ENCODE measurements at regions not wholly inside any gene's neighbourhood (a gene's known extent, or its start where the extent isn't known, plus 50 kb on each side); places are given as distances from the start of the nearest gene placed in this dataset.

DNA sequence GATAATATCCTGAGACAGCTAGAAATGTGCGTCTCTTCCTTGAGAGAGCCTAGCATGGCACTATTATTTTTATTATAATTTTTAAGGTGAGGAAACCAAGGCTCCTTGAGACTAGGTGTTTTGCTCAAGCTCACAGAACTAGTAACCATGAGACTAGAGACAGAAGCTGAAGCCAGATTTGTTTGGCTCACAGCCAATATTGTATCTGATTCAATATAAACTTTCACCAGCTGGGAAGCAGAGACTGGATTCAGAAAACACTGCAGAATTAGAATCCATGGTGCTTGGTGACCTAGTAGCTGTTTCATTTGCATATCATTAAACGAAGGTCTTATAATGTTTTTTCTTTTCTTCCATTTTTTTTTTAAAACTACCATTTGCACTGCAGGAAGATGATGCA is 64.4 kb downstream of the DNAJB9 start:
- no peaks in the 10 kb centered on the region for H3K27me3 ChIP-seq (ENCODE audit: control insufficient read depth in 4 of 4, insufficient read depth in 4 of 4, low read length in 3 of 4)
- H3K4me1 ChIP-seq (ENCODE audit: control insufficient read depth in 4 of 4, insufficient read depth in 4 of 4, low read length in 3 of 4): peaks cover 0 to 8% (median 6%) of the 10 kb centered on the region in 4 donors
- H3K9ac ChIP-seq (ENCODE audit: low read depth in 1 of 2, low read length in 2 of 2): no peak overlapping the region
- H3K4me3 ChIP-seq (ENCODE audit: low read depth in 1 of 3, low read length in 3 of 3): no peak overlapping the region
- TF ChIP-seq YY1 (IDR thresholded peaks at IDR 0.05): no peak
- TF ChIP-seq, protein P1, sequence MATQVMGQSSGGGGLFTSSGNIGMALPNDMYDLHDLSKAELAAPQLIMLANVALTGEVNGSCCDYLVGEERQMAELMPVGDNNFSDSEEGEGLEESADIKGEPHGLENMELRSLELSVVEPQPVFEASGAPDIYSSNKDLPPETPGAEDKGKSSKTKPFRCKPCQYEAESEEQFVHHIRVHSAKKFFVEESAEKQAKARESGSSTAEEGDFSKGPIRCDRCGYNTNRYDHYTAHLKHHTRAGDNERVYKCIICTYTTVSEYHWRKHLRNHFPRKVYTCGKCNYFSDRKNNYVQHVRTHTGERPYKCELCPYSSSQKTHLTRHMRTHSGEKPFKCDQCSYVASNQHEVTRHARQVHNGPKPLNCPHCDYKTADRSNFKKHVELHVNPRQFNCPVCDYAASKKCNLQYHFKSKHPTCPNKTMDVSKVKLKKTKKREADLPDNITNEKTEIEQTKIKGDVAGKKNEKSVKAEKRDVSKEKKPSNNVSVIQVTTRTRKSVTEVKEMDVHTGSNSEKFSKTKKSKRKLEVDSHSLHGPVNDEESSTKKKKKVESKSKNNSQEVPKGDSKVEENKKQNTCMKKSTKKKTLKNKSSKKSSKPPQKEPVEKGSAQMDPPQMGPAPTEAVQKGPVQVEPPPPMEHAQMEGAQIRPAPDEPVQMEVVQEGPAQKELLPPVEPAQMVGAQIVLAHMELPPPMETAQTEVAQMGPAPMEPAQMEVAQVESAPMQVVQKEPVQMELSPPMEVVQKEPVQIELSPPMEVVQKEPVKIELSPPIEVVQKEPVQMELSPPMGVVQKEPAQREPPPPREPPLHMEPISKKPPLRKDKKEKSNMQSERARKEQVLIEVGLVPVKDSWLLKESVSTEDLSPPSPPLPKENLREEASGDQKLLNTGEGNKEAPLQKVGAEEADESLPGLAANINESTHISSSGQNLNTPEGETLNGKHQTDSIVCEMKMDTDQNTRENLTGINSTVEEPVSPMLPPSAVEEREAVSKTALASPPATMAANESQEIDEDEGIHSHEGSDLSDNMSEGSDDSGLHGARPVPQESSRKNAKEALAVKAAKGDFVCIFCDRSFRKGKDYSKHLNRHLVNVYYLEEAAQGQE (IDR thresholded peaks at IDR 0.05): no peak
- no peak for TF ChIP-seq NR2F2 (IDR thresholded peaks at IDR 0.05)
- TF ChIP-seq, protein P2, sequence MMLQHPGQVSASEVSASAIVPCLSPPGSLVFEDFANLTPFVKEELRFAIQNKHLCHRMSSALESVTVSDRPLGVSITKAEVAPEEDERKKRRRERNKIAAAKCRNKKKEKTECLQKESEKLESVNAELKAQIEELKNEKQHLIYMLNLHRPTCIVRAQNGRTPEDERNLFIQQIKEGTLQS (IDR thresholded peaks at IDR 0.05): no peak
- no peak for TF ChIP-seq RAD21 (IDR thresholded peaks at IDR 0.05)
- TF ChIP-seq HNF4G (IDR thresholded peaks at IDR 0.05): no peak
- TF ChIP-seq, protein P3, sequence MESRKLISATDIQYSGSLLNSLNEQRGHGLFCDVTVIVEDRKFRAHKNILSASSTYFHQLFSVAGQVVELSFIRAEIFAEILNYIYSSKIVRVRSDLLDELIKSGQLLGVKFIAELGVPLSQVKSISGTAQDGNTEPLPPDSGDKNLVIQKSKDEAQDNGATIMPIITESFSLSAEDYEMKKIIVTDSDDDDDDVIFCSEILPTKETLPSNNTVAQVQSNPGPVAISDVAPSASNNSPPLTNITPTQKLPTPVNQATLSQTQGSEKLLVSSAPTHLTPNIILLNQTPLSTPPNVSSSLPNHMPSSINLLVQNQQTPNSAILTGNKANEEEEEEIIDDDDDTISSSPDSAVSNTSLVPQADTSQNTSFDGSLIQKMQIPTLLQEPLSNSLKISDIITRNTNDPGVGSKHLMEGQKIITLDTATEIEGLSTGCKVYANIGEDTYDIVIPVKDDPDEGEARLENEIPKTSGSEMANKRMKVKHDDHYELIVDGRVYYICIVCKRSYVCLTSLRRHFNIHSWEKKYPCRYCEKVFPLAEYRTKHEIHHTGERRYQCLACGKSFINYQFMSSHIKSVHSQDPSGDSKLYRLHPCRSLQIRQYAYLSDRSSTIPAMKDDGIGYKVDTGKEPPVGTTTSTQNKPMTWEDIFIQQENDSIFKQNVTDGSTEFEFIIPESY (IDR thresholded peaks at IDR 0.05): no peak
- no peak for TF ChIP-seq FOXA2 (IDR thresholded peaks at IDR 0.05)
- TF ChIP-seq, protein P4, sequence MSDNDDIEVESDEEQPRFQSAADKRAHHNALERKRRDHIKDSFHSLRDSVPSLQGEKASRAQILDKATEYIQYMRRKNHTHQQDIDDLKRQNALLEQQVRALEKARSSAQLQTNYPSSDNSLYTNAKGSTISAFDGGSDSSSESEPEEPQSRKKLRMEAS (IDR thresholded peaks at IDR 0.05): no peak
- no peak for TF ChIP-seq EGR1 (IDR thresholded peaks at IDR 0.05; ENCODE audit: low read depth in 2 of 2)
- no peak for TF ChIP-seq HNF4A (conservative IDR thresholded peaks at IDR 0.05)
- TF ChIP-seq, protein P5, sequence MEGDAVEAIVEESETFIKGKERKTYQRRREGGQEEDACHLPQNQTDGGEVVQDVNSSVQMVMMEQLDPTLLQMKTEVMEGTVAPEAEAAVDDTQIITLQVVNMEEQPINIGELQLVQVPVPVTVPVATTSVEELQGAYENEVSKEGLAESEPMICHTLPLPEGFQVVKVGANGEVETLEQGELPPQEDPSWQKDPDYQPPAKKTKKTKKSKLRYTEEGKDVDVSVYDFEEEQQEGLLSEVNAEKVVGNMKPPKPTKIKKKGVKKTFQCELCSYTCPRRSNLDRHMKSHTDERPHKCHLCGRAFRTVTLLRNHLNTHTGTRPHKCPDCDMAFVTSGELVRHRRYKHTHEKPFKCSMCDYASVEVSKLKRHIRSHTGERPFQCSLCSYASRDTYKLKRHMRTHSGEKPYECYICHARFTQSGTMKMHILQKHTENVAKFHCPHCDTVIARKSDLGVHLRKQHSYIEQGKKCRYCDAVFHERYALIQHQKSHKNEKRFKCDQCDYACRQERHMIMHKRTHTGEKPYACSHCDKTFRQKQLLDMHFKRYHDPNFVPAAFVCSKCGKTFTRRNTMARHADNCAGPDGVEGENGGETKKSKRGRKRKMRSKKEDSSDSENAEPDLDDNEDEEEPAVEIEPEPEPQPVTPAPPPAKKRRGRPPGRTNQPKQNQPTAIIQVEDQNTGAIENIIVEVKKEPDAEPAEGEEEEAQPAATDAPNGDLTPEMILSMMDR (IDR thresholded peaks at IDR 0.05; ENCODE audit: low read depth, low read length, missing input control): no peak
- no peak for TF ChIP-seq FOXA1 (IDR thresholded peaks at IDR 0.05)
- H3K9me3 ChIP-seq (ENCODE audit: control insufficient read depth in 4 of 4, low read length in 3 of 4): peaks cover 0 to 2% (median 0%) of the 10 kb centered on the region in 4 donors
- no peak overlapping the region for H3K27ac ChIP-seq (ENCODE audit: low read depth in 1 of 2, low read length in 2 of 2)
- DNase-seq (ENCODE audit: low spot score): no peak
- H3K36me3 ChIP-seq (ENCODE audit: control insufficient read depth in 4 of 4, insufficient read depth in 3 of 4, low read depth in 1 of 4, low read length in 3 of 4): no peaks in the 10 kb centered on the region
- 81% methylated on average over 2 of the region's 2 CpGs for WGBS

DNA sequence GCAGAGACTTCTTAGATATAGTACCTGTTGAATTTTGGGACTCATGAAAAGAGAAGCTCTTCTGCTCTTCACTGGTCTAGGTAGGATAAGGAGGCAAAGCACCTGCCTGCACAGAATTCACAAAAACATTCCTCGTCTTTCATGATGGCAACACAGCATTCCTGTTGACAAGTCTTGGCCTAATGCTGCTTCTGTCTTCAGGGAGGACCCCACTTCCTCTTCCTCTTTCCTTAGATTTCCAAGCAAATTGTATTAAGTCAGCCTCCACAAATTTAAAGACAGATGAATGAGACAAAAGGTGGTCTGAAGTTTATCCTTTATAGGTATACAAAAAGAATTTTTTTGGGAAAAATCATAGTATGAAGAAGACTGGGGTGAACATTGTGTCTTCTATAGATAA is 64.9 kb downstream of the DNAJB9 start:
- H3K27ac ChIP-seq (ENCODE audit: low read depth in 1 of 2, low read length in 2 of 2): no peak overlapping the region
- H3K9me3 ChIP-seq (ENCODE audit: control insufficient read depth in 4 of 4, low read length in 3 of 4): peaks cover 0 to 2% (median 0%) of the 10 kb centered on the region in 4 donors
- DNase-seq (ENCODE audit: low spot score): no peak
- H3K4me1 ChIP-seq (ENCODE audit: control insufficient read depth in 4 of 4, insufficient read depth in 4 of 4, low read length in 3 of 4): peaks cover 0 to 8% (median 6%) of the 10 kb centered on the region in 4 donors
- H3K4me3 ChIP-seq (ENCODE audit: low read depth in 1 of 3, low read length in 3 of 3): no peak overlapping the region
- no peaks in the 10 kb centered on the region for H3K36me3 ChIP-seq (ENCODE audit: control insufficient read depth in 4 of 4, insufficient read depth in 3 of 4, low read depth in 1 of 4, low read length in 3 of 4)
- TF ChIP-seq RAD21 (IDR thresholded peaks at IDR 0.05) (no peak), HNF4A (conservative IDR thresholded peaks at IDR 0.05) (no peak), TAF1 (conservative IDR thresholded peaks at IDR 0.05) (no peak), FOXA2 (IDR thresholded peaks at IDR 0.05) (no peak), SP1 (IDR thresholded peaks at IDR 0.05) (no peak)
- TF ChIP-seq, protein P3 (IDR thresholded peaks at IDR 0.05): no peak
- WGBS: 81% methylated on average over 1 of the region's 1 CpG
- H3K9ac ChIP-seq (ENCODE audit: low read depth in 1 of 2, low read length in 2 of 2): no peak overlapping the region
- H3K27me3 ChIP-seq (ENCODE audit: control insufficient read depth in 4 of 4, insufficient read depth in 4 of 4, low read length in 3 of 4): no peaks in the 10 kb centered on the region

Data from liver (tissue), 8 donors.